Renal cortex interstitium (tissue), 11 donors: ENCODE measurements at regions not wholly inside any gene's neighbourhood (a gene's known extent, or its start where the extent isn't known, plus 50 kb on each side); places are given as distances from the start of the nearest gene placed in this dataset.
A peak's percentile ranks its signal among the peaks of the same experiment; 100 is the strongest.

Source experiments
- DNase-seq, 11 donors: peaks; one replicate each; pipeline ENCODE4 v3.0.0-alpha.2; 2013; ENCODE audit warnings: low read depth in 9 of 11, low spot score in 4 of 11; ENCODE audit errors: extremely low read depth in 1 of 11

DNA sequence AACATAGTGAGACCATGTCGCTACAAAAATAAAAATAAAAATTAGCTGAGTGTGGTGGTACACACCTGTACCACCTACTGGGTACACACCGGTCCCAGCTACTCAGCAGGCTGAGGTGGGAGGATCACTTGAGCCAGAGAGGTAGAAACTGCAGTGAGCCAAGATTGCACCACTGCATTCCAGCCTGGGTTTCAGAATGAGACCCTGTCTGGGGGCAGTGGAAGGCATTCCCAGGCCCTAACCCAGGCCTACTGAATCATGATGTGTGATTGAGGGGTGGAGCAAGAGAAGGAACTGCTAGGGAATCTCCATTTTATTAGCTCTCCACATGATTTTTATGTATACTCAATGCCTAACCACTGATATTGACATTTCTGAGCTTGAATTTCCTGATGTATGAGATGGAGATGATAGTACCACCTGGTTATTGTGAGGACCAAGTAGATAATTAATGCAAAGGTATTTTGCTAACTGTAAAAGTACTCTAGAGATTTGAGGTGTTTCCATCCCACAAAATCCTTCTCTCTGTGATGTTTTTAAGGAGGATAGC, 169.5 kb upstream of the UMPS start:
- DNase-seq: no peak

DNA sequence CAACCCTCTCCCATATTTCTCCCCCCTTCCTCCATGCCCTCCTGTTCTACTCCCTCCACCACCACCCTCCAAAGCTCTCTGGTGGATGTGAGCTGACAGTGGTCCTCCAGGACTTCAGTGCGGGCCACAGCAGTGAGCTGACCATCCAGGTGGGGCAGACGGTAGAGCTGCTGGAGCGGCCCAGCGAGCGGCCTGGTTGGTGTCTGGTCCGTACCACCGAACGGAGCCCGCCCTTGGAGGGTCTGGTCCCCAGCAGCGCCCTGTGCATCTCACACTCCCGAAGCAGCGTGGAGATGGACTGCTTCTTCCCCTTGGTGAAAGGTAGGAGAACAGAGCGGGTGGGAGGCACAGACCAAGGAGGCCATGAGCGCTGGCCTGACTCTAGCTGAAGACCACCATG, 167.5 kb upstream of the UMPS start:
- DNase-seq: no peak

DNA sequence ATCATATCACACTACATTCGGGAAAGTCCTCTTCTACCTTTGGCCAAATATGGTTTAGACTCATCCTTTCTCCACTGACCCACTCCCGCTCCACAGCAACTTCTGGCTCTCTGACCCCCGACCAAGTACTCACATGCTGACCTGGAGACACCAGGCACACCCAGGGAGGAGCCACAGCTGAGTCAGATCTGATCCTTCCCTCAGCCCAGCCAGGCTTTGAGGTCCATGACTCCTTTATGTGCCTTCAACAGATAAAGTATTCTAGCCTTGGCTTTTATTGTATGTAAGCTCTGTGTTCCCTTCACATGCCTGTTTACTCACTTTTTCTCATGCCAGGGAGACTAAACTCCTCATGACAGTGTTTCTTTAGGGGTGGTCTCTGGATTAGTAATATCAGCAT, 166.9 kb upstream of the UMPS start:
- no peak for DNase-seq

DNA sequence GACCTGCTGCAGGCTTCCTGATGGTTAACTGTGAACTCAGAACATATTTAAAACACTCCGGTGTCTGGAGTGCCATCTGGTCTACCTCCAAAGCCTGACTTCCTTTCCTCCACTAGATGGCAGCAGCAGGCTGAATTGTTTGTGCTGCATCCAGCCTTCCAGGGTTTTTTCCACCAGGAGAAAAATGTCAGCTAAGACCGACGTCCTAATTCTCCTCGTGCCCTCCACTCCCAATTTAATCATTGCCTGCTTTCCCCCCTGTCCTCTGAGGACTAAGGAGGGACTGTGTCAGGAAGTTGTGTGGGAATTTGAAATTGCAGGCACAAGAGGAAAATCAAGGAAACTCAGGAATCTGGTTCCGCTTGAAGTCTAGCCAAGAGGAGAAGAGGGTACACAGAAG, 165.2 kb upstream of the UMPS start:
- DNase-seq: peak in 9 of 11 donors; percentile 61 to 88 (median 76)

DNA sequence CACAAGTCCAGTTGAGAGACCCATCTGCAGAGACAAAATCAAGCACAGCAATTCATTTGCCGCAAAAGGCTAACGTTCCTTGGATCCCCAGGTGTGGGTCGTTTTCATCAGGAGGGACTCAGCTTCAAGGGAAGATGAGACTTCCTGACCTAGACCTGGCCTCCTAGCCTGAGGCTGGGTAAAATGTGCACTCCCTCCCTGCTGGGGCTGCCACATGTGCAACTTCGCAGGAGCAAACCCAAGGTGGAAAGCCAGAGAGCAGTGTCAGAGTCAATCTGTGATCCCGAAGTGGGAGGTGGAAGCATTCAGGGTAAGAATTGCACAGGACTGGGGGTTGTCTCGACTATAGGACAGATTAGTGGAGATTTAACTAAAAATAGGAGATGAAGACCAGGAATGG, 164.7 kb upstream of the UMPS start:
- no peak for DNase-seq

DNA sequence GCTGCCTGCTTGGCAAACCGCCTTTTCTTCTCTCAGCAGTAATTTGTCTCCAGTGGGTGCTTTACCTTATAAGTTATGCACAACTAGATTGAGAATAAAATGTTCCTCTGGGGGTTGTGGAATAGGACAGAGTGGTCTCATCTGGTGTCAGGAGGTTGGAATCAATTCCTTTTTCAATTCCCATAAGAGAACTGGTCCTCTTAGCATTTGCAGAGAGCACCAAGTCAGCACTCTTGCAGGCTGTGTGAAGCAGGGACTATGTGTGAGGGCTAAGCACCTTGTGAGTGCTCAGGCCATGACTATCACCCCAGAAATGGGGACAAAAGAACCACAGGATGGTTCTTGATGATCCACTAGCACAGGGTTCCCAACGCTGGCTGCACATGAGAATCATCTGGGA, 163.6 kb upstream of the UMPS start:
- DNase-seq: no peak

DNA sequence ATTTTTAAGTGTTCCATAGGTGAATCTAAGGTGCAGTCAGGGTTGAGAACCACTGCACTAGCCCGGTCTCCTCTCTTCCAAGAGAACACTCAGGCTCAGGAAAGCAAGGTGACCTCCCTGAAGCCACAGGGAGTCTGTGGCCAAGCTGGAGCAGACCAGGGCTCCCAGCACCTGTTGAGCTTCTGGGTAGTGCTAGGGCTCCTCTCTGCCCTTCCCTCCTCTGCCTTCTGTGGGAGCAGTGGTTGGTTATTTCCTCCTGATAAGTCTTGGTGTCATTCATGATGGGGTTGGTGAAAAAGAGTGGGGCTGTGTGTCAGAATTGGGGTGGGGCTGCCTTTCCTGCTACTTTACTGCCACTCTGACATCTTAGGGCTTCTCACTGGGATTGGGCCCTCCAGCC, 163.1 kb upstream of the UMPS start:
- DNase-seq: no peak

DNA sequence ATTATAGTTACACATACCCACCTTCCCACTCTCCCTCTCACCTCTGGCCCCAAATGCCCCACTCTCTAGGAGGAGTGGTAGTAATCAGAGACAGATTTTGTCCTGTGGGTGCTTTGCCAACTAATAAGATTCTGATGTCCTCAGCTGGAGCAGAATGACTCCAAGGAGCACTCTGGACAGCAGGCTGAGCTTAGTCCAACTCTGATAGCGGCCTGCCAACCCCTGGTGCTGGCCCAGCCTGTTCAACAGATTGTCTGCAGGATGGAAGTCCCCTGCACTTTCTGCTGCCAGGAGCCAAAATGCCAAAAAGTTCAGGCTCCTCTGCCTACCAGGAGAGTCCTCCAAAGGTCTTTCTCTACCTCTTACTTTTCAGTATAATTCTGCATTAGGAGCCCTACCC, 160.5 kb upstream of the UMPS start:
- no peak for DNase-seq

DNA sequence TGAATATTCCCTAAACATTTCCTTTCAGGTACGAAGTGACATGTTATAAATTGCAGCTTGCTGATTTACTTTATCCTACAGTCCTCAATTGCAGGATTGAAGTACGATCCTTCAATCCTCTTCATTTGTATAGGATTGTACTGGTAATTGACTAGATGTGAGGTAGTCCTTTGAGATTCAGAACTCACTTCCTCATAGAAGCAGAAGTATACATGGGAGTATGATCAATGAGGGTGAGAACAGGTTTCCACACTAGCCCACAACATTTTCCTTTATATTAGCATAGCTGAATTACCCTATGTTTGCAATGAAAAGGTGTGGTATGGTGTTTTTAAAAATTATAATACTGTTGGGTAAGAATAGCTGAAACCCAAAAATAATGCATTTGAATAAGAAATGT, 160.0 kb upstream of the UMPS start:
- no peak for DNase-seq

DNA sequence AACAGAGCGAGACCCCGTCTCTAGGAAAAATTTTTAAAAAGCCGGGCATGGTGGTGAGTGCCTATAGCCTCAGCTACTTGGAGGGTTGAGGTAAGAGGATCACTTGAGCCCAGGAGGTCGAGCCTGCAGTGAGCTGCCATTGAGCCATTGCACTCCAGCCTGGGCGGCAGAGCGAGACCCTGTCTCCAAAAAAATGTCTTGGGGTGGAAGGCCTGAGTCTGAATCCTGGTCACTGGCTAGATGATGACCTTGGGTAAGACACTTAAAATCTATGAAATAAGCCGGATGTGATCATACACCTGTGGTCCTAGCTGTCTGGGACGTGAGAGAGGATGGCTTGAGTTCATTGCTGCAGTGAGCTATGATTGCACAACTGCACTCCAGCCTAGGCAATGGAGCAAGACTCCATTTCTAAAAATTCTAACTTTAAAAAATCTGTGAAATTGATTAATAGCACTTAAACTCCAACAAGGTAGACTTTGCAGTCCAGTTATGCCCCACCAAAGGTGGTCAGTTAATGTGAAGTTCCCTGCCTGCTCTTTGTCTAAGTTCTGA, 157.3 kb upstream of the UMPS start:
- no peak for DNase-seq

DNA sequence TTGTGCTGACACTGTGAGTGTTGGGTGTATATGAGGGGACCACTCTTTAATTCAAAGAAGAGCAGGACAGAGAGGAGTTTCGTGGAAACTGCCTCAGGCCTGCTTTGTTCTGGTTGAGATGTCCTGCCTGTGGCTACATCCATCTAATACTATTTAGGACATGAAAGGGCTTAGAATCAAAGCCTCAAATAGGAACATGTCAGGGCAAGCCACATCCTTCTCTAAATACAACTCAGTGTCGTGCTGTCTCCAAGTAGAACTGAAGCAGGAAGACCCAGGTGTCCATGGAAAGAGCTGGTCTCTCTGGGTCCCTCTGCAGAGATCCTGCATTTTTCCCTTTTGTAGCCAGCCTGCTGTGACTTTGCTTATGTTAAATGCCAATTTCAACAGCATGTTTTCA, 156.2 kb upstream of the UMPS start:
- DNase-seq: no peak

DNA sequence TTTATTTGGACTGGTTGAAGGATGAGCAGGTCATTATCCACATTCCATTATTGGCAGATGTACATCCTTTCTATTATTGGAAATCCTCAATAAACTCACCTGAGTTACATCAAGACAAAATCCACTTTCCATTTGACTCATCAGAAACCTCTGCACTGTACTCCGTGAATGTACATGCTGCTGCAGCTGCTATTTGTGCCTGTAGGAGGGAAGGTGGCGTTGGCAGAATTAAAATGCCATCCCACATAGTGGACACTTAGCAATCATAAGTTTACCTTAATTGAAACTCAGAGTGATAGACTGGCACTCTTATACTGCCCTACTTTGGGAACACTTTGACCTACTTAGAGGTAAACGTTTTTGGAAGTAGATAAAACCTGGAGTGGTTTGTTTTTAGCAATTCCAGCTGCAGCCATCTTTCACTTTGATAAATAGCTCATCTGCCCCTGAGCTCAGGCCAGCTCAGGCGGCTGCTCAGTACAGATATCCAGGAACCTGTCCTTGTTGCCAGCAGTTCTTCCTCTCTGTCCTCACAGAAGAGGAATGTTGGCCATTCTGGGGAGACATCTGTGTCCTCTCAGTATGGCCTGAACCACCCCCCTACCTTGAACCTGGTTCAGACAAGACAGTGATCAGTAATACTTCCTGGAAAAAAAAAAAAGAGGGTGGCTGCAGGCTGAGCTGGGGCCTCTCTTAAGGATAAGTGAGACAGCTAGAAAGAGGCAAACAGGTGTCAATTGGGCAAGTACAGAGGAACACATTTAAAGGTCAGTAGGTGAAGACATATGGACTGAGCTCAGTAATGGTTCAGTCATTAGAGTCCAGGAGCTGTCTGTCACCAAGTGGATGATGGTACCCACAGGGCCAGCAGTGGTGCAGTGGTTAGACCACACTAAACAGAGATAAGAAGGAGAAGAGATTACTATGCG, 153.4 kb upstream of the UMPS start:
- DNase-seq: no peak

DNA sequence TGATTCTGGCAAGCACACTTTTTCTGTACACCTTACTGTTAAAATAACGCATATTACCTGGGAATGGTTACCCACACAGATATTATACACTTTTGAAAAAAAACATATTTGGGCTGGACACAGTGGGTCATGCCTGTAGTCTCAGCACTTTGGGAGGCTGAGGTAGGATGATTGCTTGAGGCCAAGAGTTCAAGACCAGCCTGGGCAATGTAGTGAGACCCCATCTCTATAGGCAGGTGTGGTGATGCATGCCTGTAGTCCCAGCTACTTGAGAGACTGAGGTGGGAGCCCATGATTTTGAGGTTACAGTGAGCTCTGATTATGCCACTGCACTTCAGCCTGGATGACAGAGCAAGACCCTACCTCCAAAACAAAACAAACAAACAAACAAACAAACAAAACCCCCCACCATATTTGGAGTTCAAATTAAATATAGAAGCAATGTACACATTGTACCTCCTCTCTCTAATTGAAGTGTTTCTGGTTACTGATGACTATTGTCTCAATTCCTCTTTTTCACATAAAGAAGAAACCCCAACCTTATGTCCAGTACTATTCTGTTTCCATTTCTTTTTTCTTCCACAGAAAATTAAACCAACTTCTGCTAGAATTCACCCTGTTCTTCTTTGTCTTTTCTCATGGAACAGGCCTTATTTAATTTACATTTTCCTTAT, 152.6 kb upstream of the UMPS start:
- DNase-seq: no peak

DNA sequence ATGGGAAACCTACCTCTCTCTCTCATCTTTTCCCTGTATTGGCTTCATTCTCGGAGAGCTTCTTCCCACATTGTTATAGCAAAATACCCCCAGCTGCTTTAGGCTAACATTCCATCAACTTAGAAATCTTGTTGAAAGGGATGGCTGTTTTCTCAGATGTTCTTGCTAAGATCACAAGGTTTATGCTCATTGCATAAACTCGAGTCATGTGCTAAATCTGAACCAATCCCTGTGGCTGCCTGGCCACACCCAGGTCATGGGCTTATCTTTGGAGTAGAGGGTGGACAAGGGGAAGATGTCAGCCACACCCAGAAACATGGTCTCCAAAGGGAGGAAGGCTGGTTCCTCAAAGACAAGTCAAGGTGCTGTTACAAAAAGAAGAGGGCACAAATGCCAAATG, 150.6 kb upstream of the UMPS start:
- DNase-seq: no peak

DNA sequence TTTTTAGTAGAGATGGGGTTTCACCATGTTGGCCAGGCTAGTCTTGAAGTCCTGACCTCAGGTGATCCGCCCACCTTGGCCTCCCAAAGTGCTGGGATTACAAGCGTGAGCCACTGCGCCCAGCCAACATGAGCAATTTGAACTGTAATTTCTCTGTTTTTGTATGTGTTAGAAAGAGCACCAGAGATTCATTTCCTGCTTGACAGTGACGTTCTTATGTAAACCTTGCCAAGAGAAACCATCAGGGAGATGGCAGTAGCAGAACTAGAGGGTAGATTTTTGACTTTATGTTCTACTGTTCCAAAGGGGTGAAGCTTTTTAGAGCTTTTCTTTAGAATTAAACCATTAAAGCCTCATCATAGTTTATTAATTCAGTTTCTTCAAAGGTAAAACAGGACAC, 148.1 kb upstream of the UMPS start:
- no peak for DNase-seq

DNA sequence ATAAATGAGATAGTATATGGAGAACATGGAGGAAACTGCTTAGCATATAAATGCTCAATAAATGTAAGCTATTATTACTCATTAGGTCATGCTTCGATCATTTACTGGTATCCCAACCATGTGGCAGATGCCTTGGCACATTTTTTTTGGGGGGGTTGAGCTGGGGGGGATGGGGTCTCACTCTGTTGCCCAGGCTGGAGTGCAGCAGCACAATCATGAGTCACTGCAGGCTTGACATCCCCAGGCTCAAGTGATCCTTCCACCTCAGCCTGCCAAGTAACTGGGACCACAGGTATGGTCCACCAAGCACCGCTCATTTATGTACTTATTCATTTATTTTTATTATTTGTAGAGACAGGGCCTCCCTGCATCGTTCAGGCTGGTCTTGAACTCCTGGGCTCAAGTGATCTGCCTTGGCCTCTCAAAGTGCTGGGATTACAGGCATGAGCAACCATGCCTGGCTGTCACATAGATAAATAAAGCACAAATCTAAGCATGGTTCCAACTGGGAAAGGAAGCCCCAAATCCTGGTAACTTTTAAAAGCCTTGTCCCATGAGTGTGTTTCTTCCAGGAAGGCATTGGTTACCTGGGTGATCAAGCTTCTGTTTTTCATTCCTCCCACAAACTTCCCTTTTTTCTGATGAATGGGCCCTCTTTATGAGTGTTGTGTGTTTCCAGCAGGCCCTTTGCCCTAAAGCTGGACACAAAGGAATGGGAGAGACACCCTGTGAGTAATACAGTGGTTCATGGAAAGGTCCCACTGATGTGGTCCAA, 147.4 kb upstream of the UMPS start:
- DNase-seq: peak in 2 of 11 donors; percentile 16 to 44

DNA sequence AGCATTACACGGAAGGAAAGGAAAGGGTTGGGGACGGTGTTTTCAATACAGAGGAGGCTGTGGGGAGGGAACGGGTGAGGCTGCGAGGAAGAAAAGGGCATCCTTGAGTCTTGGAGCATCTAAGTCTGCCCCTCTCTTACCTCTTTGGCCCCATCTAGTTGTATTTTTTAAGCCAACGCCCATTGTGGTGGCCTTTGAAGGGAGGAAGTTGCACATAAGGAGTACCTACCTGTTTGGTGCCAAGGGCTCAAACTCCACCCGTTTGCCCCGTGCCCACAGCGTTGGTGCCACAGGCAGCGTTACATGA, 146.1 kb upstream of the UMPS start:
- no peak for DNase-seq

DNA sequence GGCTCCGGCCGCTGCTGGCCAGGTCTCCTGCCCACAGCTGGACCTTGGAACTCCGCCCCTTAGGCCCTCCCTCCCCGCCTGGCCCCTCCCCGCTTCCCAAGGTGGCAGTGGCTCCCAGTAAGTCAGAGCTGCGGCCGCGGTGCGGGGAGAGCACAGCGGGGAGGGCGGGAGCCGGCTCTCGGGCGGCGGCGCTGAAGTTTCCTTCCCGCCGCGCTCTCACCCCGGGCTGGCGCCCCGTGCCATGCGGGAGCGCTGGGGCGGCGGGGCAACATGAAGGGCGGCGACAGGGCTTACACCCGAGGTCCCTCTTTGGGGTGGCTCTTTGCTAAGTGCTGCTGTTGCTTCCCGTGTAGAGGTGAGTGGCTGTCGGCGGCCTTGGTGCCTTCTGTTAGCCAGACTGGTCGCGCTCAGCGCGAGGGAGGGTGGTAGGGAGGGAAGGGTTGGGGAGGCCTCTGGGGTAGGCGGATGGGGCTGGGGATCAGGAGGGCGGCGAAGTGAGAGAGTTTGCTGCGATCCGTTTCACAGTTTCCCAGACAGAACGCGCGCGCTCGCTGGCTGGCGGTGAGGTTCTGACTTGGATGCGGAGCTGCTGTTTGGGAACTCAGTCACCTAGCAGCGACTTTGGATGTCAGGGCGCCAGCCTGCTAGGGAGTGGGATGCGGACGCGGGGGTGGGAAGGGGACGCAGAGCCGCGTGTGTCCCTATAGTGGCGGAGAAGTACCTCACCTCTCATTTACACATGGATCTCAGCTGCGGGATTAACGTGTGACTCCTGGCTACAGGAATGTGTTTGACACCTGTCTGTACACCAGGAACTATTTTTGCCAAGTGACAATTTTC, 145.5 kb upstream of the UMPS start:
- DNase-seq: peak in 7 of 11 donors; percentile 58 to 74 (median 70)
